Sigmoid colon (tissue), 4 donors: ENCODE measurements at regions not wholly inside any gene's neighbourhood (a gene's known extent, or its start where the extent isn't known, plus 50 kb on each side); places are given as distances from the start of the nearest gene placed in this dataset.

Experiments
- POLR2A ChIP-seq, 2 donors: fragments of 450-650 bp; IDR thresholded peaks; one replicate each; pipeline ENCODE4 v1.6.1; 2016; ENCODE audit warnings: antibody characterized with exemption in 2 of 2, mild to moderate bottlenecking in 2 of 2, moderate library complexity in 2 of 2
- POLR2AphosphoS5 ChIP-seq, 4 donors: sonication (generic); formaldehyde crosslinking; IDR thresholded peaks; one replicate each; pipeline ENCODE4 v1.6.1; 2017; ENCODE audit warnings: antibody characterized with exemption in 4 of 4
- TF ChIP-seq, protein P1 (sequence below), 4 experiments: fragments of 450-650 bp in 3 of 4; fragments of 200-600 bp in 1 of 4; IDR thresholded peaks; one replicate each; pipeline ENCODE4 v1.5.1; 2016 to 2019; ENCODE audit warnings: antibody characterized with exemption in 4 of 4, mild to moderate bottlenecking in 3 of 4, moderate library complexity in 2 of 4

DNA sequence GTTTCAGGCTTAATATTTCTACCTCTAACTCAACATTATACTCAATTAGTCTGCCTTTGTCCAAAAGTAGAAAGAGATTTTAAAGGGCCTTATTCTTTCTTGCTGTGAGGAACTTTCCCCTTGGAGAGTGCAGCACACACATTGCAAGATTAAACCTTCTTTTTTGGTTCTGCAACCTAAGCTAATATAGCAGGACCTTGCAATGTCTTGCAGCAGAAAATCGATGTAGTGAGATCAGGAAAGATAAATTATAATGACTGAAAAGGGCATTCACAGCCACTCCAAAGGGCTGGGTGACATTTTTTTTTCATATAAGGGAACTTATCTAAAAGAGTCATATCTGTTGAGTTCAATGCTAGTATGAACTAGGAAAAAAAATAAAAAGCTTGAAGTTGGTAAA is 422.7 kb upstream of the ADAMTS16 start:
- TF ChIP-seq, protein P1, sequence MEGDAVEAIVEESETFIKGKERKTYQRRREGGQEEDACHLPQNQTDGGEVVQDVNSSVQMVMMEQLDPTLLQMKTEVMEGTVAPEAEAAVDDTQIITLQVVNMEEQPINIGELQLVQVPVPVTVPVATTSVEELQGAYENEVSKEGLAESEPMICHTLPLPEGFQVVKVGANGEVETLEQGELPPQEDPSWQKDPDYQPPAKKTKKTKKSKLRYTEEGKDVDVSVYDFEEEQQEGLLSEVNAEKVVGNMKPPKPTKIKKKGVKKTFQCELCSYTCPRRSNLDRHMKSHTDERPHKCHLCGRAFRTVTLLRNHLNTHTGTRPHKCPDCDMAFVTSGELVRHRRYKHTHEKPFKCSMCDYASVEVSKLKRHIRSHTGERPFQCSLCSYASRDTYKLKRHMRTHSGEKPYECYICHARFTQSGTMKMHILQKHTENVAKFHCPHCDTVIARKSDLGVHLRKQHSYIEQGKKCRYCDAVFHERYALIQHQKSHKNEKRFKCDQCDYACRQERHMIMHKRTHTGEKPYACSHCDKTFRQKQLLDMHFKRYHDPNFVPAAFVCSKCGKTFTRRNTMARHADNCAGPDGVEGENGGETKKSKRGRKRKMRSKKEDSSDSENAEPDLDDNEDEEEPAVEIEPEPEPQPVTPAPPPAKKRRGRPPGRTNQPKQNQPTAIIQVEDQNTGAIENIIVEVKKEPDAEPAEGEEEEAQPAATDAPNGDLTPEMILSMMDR (IDR thresholded peaks at IDR 0.05) = no peak
- TF ChIP-seq POLR2AphosphoS5 (IDR thresholded peaks at IDR 0.05) = no peak
- no peak for TF ChIP-seq POLR2A (IDR thresholded peaks at IDR 0.05)
